ENCODE measurements at regions not wholly inside any gene's neighbourhood (a gene's known extent, or its start where the extent isn't known, plus 50 kb on each side); places are given as distances from the start of the nearest gene placed in this dataset.

DNA sequence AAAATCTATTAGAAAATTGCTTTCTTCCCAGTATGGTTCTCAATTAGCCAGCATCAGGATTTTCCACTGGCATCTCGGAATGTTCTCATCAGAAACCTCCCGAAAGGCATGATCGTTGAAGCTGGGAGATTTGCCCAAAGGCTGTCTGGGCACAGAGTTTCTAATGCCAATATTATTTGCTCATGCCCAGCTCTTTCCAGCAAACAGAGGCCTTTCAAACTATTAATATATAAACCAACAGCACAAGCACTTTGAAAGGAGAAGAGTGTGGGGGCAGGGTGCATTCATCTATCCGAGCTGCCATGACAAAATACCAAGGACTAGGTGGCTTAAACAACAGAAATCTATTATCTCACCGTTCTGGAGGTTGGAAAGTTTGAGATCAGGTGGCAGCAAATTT, 88.3 kb upstream of the MSX1 start:
- DNase-seq: no peak

DNA sequence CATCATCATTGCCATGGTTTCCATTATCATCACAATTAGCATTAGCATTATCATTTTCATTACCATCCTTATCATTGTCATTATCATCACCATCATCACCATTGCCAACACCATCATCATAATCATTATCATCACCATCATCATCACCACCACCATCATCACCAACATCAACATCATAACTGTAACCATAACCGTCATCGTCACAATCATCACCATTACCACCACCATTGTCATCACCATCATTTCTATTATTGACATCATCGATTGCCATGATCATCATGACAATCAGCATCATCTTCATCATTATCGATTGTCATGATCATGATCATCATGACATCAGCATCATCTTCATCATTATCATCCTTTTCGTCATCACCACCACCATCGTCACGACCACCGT, 88.9 kb upstream of the MSX1 start:
- no peak for DNase-seq

DNA sequence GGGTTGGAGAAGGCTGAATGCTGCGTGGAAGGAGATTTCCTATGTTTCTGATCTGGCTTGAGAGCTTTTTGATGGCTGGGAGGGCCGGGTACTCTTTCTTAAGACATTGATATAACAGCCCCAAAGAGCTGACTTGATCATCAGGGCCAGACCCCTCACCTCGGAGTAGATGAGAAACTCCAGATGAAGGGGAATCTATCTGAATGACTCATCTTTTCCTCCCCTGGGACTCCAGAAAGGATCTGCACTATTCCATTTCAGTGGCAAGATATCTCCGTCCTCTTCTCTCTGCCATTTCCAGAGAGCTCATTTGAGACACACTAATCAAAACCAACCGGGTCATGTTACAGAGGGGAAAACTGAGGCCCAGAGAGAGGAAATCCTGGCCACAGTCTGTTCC, 92.9 kb upstream of the MSX1 start:
- DNase-seq: no peak

DNA sequence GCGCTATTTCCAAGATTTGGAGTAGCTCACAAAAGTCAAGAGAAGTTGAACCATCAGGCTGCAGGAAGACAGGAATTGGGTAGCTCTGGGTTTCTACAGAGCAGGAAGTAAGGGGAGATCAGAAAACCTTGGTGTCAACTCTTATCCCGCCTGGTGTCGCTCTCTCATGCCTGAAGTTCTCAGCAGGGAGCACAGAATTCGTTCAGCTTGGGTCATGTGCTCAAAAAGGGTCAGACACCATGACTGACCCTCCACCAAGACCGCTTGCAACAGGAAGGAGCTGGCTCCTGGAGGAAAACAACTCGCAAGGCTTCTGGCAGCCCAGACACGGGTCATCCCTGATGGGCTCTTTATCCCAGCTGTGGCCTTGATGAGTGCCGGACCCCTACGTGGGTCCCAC, 93.7 kb upstream of the MSX1 start:
- DNase-seq: no peak

DNA sequence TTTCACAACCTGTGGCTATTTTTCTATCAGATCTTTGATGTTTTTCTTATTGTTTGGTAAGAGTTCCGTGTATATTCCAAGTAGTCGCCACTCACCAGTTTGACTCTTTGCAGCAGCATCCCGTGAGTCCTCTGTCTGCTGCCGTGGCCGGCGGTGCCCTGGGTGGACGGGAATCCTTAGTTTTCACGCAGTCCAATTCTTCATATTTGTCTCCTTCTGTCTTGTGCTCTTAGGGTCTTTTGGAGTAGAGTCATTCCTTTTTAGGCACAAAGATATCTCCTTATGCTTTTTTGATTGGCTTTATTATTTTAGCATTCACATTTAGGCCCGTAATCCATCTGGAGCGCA, 94.9 kb upstream of the MSX1 start:
- no peak for DNase-seq

DNA sequence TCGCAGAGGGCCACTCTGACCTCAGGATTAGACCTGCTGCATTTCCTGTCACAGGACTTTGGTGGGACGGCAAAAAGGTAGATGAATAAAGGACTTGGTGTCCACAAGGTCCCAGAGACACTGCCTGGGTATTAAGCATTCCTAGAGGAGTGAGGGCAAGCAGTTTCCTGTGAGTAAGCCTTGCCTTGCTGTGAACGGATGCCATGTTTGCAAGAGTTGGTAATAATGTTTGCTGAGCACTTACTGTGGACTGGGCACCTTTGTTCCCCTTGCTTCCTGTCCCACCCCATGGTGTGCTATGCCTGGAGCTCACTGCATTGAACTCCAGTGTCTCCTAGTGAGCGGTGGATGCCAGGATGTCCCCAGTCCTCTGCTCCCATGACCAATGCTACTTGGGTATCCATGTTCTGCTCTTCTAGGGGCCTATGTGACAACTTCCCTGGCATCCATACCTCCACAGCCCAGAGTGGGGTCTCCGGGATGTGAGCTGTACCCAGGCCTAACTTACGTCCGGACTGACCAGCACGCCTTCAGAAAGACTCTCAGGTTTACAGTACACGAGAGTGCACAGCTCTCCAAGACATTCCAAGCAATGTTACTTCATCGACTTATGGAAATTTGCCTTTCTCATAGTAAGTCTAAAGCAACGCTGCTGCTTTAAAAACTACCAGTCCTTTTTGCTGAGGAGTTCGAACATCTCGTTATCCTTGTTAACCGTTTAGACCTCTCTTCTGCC, 95.5 kb upstream of the MSX1 start:
- no peak for DNase-seq

DNA sequence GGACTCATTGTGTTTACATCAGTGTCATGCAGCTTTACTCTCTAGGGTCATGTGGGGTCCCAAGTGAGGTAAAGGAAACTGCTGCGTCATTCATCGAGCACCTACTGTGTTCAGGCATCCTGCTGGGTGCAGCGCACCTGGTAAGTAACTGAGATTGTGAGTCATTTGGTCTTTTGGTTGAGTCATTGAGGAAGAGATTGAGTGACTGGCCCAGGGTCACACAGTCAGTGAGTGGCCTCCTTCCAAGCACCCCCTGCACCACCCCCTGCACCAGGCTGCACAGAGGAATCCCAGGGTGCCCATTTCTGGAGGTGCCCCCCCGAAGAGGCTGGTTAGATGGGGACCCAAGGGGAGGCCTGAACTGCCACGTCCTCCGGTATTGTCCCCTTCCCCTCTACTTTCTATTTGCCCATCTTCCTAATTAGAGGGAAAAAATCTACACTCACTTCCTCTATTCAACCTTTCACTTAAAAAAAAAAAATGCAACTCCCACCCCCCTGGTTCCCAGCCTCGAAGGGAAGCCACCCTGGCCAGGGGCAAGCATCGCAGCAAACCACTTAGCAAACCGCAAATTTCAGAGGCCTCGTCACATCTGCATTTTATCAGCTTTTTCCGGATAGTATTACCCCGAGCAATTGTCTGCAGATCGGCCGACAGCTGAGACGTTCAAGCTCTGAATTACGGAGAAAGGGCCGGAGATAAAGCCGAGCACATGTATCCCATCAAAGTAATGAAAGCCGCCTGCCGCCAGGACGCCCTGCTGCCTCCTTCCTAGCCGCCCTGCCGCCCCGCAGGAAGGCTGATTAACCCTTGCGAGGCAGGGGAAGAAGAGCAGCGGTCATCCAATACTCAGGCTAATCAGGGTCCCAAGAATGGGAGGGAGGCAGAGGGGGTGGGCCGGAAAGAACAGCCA, 96.3 kb upstream of the MSX1 start:
- DNase-seq: peak; percentile 55

DNA sequence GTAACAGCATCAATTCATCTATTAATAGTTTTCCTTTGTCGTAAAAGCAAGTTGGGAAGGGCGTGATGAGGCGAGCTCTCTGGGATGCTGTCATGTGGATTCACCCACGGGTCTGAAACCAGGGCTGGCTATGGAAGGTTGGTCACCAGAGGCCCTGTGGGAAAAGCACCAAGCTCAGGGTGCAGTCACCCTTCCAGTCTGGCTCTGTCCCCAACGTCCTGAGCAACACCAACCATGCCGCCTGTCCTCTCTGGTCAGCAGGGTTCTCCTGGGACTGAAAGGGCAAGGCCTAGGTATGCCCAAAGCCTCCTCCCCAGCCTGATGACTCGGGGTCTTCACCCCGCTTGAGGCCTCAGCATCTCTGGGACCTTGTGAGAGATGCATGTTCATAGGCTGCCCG, 97.2 kb upstream of the MSX1 start:
- no peak for DNase-seq

DNA sequence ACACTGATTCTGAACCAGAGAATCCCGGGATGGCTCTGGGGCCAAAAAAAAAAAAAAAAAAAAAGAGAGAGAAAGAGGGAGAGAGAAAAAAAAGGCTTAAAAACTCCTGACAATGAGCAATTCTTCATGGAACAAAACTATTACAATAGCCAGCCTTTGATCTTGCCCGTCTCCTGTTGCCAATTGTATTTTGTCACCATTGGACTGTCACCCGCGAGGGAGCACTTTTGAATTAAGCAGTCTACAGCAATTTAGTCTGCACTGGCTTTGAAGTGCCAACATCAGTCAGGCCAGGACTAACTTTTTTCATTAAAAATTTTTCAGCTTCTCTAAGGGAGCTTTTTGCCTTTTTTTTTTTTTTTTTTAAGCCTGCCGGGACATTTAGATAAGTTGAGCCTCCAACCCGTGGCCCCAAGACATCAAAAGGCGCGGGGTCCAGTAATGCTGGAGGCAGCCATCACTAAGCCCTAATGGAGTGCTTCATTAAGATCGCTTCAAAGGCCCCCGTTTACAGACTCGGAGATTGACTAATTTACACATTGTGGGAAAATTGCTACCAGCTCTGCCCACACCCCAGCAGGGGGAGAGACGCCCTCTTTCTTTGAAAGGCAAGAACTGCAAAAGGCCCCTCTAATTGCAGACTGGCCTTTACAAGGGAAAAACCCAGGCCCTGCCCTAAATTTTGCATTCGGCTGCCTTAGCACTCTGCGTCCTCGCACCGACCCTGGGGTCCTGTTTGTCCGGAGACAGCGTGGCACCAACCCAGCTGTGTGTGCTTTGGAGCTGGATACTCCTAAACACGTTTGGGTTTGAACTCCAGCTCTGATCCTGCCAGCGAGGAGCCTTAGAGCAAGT, 98.1 kb upstream of the MSX1 start:
- no peak for DNase-seq

DNA sequence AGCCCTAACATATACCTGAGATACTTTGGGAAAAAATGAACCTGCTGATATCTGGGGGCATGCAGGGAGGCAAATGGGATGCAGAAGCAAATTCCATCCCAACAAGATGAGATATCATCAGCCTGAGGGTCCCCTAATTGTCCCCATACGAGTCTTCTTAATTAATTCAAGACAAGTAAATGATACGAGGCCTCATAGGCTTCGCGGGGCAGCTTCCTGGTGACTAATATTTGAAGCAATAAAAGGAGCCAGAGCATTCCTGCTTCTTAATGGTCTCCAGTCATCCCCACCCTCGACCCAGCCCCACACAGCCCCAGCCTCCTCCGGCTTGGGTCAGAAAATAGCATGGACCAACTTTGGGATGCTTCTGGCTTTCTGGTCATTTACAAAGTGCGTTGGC, 99.6 kb upstream of the MSX1 start:
- no peak for DNase-seq

DNA sequence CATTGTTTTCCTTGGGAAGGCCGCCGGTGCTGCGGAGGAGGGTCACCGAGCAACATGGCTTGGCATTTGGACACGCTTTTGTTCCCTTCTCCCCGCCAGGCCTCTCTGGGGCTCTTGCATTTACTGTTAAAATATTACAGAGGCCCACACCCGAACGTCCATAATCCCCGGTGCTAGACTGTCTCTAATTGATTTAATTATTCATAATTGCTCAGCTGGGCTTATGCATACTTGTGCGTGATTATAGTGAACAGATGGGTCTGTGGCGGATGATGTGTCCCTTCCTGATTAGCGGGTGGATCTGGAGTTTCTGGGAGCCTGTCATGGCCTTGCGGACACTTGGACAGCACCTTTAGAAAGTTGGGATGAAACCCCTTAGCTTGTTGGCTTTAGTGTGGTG, 100.2 kb upstream of the MSX1 start:
- no peak for DNase-seq

DNA sequence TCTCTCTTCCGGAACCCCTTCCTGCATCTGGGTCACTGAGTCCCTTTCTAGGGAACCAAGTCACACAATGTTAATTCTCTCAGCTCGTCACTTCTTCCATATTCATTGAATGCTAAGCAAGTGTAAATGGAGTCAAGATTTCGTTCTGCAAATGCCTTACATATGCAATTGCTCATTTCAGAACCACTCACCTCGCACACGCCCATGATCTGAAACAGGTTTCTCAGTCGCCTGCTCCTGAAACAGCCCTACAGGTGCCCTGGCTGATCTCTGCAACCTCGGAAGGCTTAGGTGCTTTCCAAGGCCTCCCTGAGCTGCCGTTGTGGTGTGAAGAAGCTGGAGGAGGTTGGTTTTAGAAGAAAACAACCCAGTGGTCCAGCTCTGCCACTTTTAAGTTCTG, 100.8 kb upstream of the MSX1 start:
- no peak for DNase-seq

DNA sequence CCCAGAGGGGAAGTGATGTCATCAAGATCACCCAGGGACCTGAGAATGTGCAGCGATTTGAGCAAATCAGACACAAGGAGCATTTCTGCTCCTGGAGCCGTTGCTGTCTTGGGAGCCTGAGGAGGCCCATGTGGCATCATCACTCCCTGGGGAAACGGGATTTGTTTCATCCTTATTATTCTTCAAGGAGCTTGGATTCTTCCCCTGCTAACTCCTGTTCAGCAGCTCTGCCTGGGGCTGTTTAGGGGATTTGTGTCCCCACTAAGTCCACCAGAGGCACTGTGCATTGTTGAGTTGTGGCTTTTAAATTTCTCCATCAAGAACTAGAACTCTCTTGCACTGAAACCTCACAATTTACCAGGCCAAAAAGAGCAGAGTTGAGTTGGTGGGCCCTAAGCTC, 104.2 kb upstream of the MSX1 start:
- no peak for DNase-seq

DNA sequence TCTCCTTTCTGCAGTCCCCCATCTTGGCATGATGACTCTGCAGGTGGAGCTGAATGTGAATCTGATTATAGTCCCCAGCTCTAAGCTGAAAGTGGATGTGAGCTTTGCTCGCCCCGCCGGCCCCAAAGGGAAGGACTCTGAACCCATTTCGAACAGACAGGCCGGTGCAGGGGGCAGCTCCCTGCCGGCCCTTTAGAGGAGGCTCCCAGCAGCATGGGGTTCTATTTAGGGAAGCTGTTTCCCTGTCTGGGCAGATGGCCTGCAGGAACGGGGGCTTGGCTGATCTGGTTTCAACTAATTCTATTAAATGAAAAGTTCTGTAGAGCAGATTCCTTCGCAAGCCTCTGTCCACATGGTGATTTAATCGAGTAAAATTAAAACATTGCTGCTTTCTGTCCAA, 104.8 kb upstream of the MSX1 start:
- no peak for DNase-seq

DNA sequence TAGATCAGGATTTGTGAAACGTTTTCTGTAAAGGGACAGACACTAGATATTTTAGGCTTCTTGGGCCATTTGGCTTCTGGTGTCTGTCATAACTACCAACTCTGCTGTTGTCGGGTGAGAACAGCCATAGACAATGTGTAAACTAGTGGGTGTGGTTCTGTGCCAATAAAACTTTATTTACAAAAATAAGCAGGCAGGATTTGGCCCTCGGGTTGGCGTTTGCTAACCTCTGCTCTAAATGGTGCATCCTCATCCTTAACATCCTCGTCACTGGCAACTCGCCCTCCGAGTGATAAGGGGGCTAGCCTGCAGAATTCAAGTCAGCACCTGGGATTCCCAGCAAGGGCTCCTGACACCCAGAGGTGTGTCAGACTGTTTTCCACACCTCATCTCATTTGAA, 105.8 kb upstream of the MSX1 start:
- DNase-seq: no peak

DNA sequence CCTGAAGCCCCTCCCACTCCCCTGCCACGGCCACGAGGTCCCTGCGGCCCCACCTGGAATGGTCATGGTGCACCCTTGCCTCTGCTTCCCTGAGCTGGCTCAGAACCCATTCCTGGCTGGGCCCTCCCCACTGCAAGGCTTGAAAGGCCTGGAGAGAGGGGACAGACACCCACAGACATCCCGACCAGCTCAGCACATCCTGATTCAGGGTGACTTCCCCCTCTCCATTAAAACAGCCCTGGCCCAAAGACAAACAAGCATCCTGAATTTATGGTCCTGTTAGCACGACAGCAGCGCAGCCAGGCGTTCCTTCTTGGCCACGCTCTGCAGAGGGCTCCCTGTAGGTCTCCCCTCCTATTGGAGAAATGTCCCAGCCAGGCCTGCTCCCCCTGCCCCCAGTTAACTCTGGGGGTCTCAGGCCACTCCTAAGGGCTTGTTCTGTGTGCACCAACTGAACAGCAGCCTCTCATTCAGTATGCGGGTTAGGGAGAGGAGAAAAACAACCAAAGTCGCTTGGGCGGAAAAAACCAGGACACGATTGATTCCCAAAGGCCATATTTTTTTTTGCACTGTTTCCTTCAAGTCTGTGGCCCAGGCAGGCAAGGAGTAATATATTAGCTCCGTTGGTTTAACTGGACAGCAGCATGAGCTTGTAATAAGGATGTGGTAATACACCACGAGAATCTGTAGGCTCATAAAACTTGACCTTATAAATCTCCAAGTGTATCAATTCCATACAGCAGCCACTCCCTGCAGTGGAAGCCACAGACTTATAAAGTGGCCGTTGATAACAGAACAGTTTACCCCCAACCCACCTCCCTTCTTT, 106.7 kb upstream of the MSX1 start:
- DNase-seq: no peak

DNA sequence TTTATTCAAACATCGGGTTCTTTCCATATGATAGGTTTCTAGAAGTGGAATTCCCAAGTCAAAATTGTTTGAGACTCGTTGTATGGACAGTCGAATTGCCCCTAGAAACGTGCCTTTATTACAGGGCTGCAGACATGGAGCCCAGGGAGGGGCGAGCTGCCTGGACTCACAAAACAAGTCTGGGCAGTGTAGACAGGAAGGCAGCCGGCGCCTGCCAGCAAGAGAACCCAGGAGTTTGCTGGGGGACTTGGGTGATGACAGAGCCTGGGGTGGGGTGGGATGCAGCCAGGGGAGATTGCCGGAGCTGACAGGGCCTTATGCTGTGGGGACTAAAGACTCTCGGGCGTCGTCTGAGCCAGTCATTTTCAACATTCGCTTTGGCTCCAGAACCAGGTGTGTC, 107.4 kb upstream of the MSX1 start:
- DNase-seq: no peak

DNA sequence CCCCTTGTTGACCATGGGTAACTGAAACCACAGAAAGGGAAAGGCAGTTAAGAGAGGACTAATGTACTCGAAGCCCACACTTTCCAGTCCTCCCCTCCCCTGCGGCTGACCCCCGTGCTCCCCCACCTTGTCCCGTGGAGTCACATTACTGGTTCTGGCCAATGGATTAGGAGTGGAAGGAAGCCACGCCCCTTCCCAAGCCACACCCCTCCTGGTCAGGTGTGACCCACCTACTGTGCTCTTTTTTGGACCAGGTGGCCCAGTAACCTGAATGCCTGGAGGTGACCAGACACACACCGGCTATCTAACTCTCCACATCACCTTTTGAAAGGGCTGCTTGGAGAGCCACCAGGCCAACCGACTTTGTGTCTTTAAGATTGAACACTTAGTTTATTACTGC, 109.3 kb upstream of the MSX1 start:
- DNase-seq: no peak

DNA sequence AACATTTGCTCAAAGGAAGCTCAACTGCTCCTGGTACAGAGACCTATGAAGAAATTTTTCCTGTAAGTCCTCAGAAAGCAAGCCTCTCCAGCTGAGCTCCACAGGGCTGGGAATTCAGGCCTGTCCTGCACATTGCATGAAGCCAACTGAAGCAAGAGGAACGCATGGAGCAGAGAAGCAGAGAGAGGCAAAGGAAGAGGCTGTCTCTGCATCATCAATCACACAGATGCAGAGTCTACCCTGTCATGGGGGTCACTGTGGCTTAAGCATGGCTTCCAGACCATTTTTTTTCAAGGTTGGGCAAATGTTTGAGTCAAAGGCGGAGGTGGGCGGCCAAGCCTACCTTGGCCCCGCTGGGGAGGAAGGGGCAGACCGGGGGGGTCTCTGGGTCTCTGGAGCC, 110.3 kb upstream of the MSX1 start:
- no peak for DNase-seq

DNA sequence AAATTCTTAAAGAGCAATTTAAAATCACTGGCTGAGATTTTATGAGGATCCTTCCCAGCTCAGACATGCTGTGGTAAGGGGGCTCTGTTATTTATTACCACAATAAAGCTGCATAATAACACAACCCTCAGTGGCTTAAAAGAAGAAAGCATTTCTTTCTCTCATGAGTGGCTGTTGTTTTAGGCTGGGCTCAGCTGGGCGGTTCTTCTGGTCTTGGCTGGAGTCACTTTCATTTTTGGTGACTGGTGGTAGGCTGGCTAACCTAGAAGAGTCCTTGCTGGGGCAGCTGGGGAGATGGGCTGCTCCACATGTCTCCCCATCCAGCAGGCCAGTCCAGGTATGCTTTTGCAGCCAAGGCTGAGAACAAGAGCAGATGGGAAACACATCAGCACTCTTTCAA, 113.0 kb upstream of the MSX1 start:
- DNase-seq: no peak

DNA sequence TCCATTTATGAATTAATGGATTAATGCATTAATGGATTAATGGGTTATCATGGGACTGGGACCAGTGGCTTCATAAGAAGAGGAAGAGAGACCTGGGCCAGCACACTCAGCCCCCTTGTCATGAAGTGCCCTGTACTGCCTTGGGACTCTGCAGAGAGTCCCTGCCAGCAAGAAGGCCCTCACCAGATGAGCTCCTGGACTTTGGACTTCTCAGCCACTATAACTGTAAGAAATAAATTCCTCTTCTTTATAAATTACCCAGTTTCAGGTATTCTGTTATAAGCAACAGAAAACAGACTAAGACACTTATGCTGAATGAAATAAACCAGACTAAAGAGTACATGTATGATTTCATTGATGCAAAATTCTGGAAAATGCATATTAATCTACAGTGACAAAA, 119.4 kb upstream of the MSX1 start:
- DNase-seq: no peak

DNA sequence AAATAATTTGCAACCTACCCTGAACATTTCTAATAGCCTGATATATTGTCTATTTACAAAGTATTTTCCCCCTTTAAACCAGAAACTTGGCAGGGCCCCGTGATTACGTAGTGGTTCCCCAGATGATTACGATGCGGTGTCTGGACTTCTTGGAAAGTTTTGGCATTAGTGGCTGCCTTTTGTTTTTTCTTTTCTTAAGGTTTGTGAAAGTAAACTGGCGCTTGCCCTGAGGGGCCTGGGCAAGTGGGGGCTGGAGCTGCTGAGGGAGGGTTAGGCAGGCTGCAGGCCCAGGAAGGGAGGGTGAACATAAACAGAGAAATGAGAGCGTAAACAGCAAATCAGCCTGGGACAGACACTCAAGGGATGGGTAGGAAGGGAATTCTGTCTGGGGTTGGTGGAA, 123.6 kb upstream of the MSX1 start:
- DNase-seq: no peak
